ENCODE measurements at regions not wholly inside any gene's neighbourhood (a gene's known extent, or its start where the extent isn't known, plus 50 kb on each side); places are given as distances from the start of the nearest gene placed in this dataset.
A peak's percentile ranks its signal among the peaks of the same experiment; 100 is the strongest.
"Not testable (repeated sequence)": the region's sequence is repeated elsewhere in the genome, so short reads cannot be mapped to it uniquely, and the experiment has no call there.

- no peak for DNase-seq (ENCODE audit: low read depth in 2 of 2)
Observed at GRCh38 chr4:32697281-32697814, 1977.2 kb downstream of the PCDH7 start.

- no peak for DNase-seq (ENCODE audit: low read depth in 2 of 2)
Observed at GRCh38 chr4:32700838-32701237, 1980.7 kb downstream of the PCDH7 start.

- DNase-seq (ENCODE audit: low read depth in 2 of 2) = no peak
Observed at GRCh38 chr4:32706893-32707292, 1986.7 kb downstream of the PCDH7 start.

- not testable (repeated sequence) for DNase-seq (ENCODE audit: low read depth in 2 of 2)
Observed at GRCh38 chr4:32716090-32716620, 1996.0 kb downstream of the PCDH7 start.

GRCh38 chr4:32735856-32736590 lies 2015.9 kb downstream of the PCDH7 start:
- DNase-seq (ENCODE audit: low read depth in 2 of 2) = no peak

- DNase-seq (ENCODE audit: low read depth in 2 of 2) = no peak
Observed at GRCh38 chr4:32744211-32744610, 2024.0 kb downstream of the PCDH7 start.

- DNase-seq (ENCODE audit: low read depth in 2 of 2) = no peak
Observed at GRCh38 chr4:32745351-32745750, 2025.2 kb downstream of the PCDH7 start.

GRCh38 chr4:32748061-32748460 lies 2027.9 kb downstream of the PCDH7 start:
- no peak for DNase-seq (ENCODE audit: low read depth in 2 of 2)

- no peak for DNase-seq (ENCODE audit: low read depth in 2 of 2)
Observed at GRCh38 chr4:32748498-32748897, 2028.3 kb downstream of the PCDH7 start.

- DNase-seq (ENCODE audit: low read depth in 2 of 2) = no peak
Observed at GRCh38 chr4:32752962-32753361, 2032.8 kb downstream of the PCDH7 start.

GRCh38 chr4:32768664-32769389 lies 2048.7 kb downstream of the PCDH7 start:
- no peak for DNase-seq (ENCODE audit: low read depth in 2 of 2)

GRCh38 chr4:32771491-32771890 lies 2051.3 kb downstream of the PCDH7 start:
- DNase-seq (ENCODE audit: low read depth in 2 of 2) = no peak

GRCh38 chr4:32775049-32775448 lies 2054.9 kb downstream of the PCDH7 start:
- no peak for DNase-seq (ENCODE audit: low read depth in 2 of 2)

GRCh38 chr4:32776435-32777203 lies 2056.4 kb downstream of the PCDH7 start:
- DNase-seq (ENCODE audit: low read depth in 2 of 2) = no peak

- no peak for DNase-seq (ENCODE audit: low read depth in 2 of 2)
Observed at GRCh38 chr4:32778025-32778424, 2057.9 kb downstream of the PCDH7 start.

- DNase-seq (ENCODE audit: low read depth in 2 of 2) = no peak
Observed at GRCh38 chr4:32778938-32779337, 2058.8 kb downstream of the PCDH7 start.

GRCh38 chr4:32789026-32789608 lies 2068.9 kb downstream of the PCDH7 start:
- peak; percentile 9 to 10 for DNase-seq (ENCODE audit: low read depth in 2 of 2)

GRCh38 chr4:32790803-32791202 lies 2070.6 kb downstream of the PCDH7 start:
- DNase-seq (ENCODE audit: low read depth in 2 of 2) = no peak

GRCh38 chr4:32798471-32799159 lies 2078.4 kb downstream of the PCDH7 start:
- DNase-seq (ENCODE audit: low read depth in 2 of 2) = no peak

- DNase-seq (ENCODE audit: low read depth in 2 of 2) = peak; percentile 31 to 35
Observed at GRCh38 chr4:32824336-32824735, 2104.2 kb downstream of the PCDH7 start.

- no peak for DNase-seq (ENCODE audit: low read depth in 2 of 2)
Observed at GRCh38 chr4:32826169-32826568, 2106.0 kb downstream of the PCDH7 start.

All from fibroblast of skin of left biceps (primary cell).